ENCODE measurements at regions not wholly inside any gene's neighbourhood (a gene's known extent, or its start where the extent isn't known, plus 50 kb on each side); places are given as distances from the start of the nearest gene placed in this dataset.

DNA sequence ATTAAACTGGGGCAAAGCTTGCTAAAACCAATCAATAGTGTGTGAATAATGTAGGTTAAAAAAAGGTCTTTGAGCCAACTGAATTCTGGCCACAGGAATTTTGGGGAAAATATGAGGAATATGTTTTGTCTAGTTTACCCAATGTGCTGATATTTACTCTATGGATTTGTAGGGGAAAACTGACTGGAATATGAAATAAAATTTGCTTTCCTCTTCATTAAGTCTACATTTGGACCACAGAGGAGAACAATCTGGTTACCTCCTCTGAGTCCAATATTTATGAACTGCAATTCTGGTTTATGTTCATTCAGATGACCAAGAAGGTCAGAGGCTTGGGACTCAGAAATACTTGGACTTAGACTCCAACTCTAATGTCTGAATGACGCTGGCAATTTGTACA is 1042.2 kb upstream of the CNTNAP5 start:
- CTCF ChIA-PET, result no interaction called here

GRCh38 chr2:122988395-122989221 is 1036.5 kb upstream of the CNTNAP5 start:
- ChIA-PET CTCF (no interaction called here), POLR2A (no interaction called here)
- DNase-seq (ENCODE audit: extremely low spot score), result no peak

More for the DNA sequence above, 1042.2 kb upstream of the CNTNAP5 start:
- DNase-seq (ENCODE audit: extremely low spot score), result no peak
- POLR2A ChIA-PET, result no interaction called here
- TF ChIP-seq ARNT (IDR thresholded peaks at IDR 0.05) (no peak), L3MBTL2 (conservative IDR thresholded peaks at IDR 0.05) (no peak), CTBP1 (IDR thresholded peaks at IDR 0.05; ENCODE audit: borderline replicate concordance) (no peak), ZNF384 (IDR thresholded peaks at IDR 0.05) (no peak), FOXM1 (IDR thresholded peaks at IDR 0.05; ENCODE audit: borderline replicate concordance) (no peak)

GRCh38 chr2:122993592-122993991 is 1031.5 kb upstream of the CNTNAP5 start:
- ChIA-PET POLR2A (no interaction called here), CTCF (no interaction called here)
- DNase-seq (ENCODE audit: extremely low spot score), result no peak
- no peak for TF ChIP-seq L3MBTL2 (conservative IDR thresholded peaks at IDR 0.05)
- TF ChIP-seq ZNF384 (IDR thresholded peaks at IDR 0.05), result no peak
- no peak for TF ChIP-seq PKNOX1 (IDR thresholded peaks at IDR 0.05)
- no peak for TF ChIP-seq BHLHE40 (IDR thresholded peaks at IDR 0.05; ENCODE audit: borderline replicate concordance)
- no peak for TF ChIP-seq CTBP1 (IDR thresholded peaks at IDR 0.05; ENCODE audit: borderline replicate concordance)
- TF ChIP-seq SUZ12 (IDR thresholded peaks at IDR 0.05), result no peak
- TF ChIP-seq HDGF (IDR thresholded peaks at IDR 0.05; ENCODE audit: borderline replicate concordance), result no peak
- TF ChIP-seq SP1 (IDR thresholded peaks at IDR 0.05), result no peak
- no peak for TF ChIP-seq FOXM1 (IDR thresholded peaks at IDR 0.05; ENCODE audit: borderline replicate concordance)
- TF ChIP-seq ELF4 (IDR thresholded peaks at IDR 0.05), result no peak
- TF ChIP-seq LEF1 (IDR thresholded peaks at IDR 0.05; ENCODE audit: borderline replicate concordance), result no peak
- TF ChIP-seq NFRKB (IDR thresholded peaks at IDR 0.05), result no peak

More at GRCh38 chr2:122988395-122989221, 1036.5 kb upstream of the CNTNAP5 start:
- TF ChIP-seq NFRKB (IDR thresholded peaks at IDR 0.05) (no peak), L3MBTL2 (conservative IDR thresholded peaks at IDR 0.05) (no peak), LEF1 (IDR thresholded peaks at IDR 0.05; ENCODE audit: borderline replicate concordance) (no peak), FOXK2 (IDR thresholded peaks at IDR 0.05) (no peak), SP1 (IDR thresholded peaks at IDR 0.05) (no peak), CTBP1 (IDR thresholded peaks at IDR 0.05; ENCODE audit: borderline replicate concordance) (no peak), ARNT (IDR thresholded peaks at IDR 0.05) (no peak), FOXM1 (IDR thresholded peaks at IDR 0.05; ENCODE audit: borderline replicate concordance) (no peak), ELF4 (IDR thresholded peaks at IDR 0.05) (no peak), ZNF384 (IDR thresholded peaks at IDR 0.05) (no peak), BHLHE40 (IDR thresholded peaks at IDR 0.05; ENCODE audit: borderline replicate concordance) (no peak), SUZ12 (IDR thresholded peaks at IDR 0.05) (no peak), HDGF (IDR thresholded peaks at IDR 0.05; ENCODE audit: borderline replicate concordance) (no peak), FOXA1 (IDR thresholded peaks at IDR 0.05) (no peak)

DNA sequence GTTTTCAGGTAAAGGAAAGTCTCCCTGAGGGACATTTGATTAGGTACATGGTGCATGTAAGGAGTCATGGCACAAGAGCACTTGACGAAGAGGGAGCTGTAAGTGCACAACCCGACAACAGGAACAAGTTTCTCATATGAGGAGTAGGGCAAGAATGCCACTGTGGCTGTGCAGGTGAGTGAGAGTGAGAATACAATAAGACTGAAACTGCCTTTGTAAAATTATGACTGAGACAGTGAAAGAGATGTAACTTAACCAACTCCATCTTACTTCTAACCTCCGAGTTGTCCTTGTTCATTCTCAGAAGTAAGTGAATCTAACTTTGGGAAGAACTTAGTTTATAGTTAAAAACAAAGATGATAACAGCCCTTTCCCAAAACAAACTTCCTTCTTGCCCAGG is 1025.8 kb upstream of the CNTNAP5 start:
- no peak for DNase-seq (ENCODE audit: extremely low spot score)
- TF ChIP-seq BHLHE40 (IDR thresholded peaks at IDR 0.05; ENCODE audit: borderline replicate concordance), result no peak
- TF ChIP-seq SP1 (IDR thresholded peaks at IDR 0.05), result no peak
- no peak for TF ChIP-seq FOXA1 (IDR thresholded peaks at IDR 0.05)
- no peak for TF ChIP-seq SUZ12 (IDR thresholded peaks at IDR 0.05)
- TF ChIP-seq ELF4 (IDR thresholded peaks at IDR 0.05), result no peak
- no peak for TF ChIP-seq L3MBTL2 (conservative IDR thresholded peaks at IDR 0.05)
- TF ChIP-seq ZNF384 (IDR thresholded peaks at IDR 0.05), result no peak
- no peak for TF ChIP-seq NFRKB (IDR thresholded peaks at IDR 0.05)
- TF ChIP-seq HDGF (IDR thresholded peaks at IDR 0.05; ENCODE audit: borderline replicate concordance), result no peak
- TF ChIP-seq ARNT (IDR thresholded peaks at IDR 0.05), result no peak
- TF ChIP-seq FOXM1 (IDR thresholded peaks at IDR 0.05; ENCODE audit: borderline replicate concordance), result no peak
- no peak for TF ChIP-seq TARDBP (IDR thresholded peaks at IDR 0.05)
- no peak for TF ChIP-seq FOXK2 (IDR thresholded peaks at IDR 0.05)
- no peak for TF ChIP-seq CTBP1 (IDR thresholded peaks at IDR 0.05; ENCODE audit: borderline replicate concordance)
- TF ChIP-seq PKNOX1 (IDR thresholded peaks at IDR 0.05), result no peak
- TF ChIP-seq LEF1 (IDR thresholded peaks at IDR 0.05; ENCODE audit: borderline replicate concordance), result no peak
- CTCF ChIA-PET, result no interaction called here
- POLR2A ChIA-PET, result no interaction called here

- POLR2A ChIA-PET, result no interaction called here
- DNase-seq (ENCODE audit: extremely low spot score), result no peak
Measured at GRCh38 chr2:122999821-123000220, 1025.3 kb upstream of the CNTNAP5 start.

More at GRCh38 chr2:122999821-123000220, 1025.3 kb upstream of the CNTNAP5 start:
- TF ChIP-seq LEF1 (IDR thresholded peaks at IDR 0.05; ENCODE audit: borderline replicate concordance) (no peak), CTBP1 (IDR thresholded peaks at IDR 0.05; ENCODE audit: borderline replicate concordance) (no peak), FOXM1 (IDR thresholded peaks at IDR 0.05; ENCODE audit: borderline replicate concordance) (no peak), BHLHE40 (IDR thresholded peaks at IDR 0.05; ENCODE audit: borderline replicate concordance) (no peak), L3MBTL2 (conservative IDR thresholded peaks at IDR 0.05) (no peak), FOXA1 (IDR thresholded peaks at IDR 0.05) (no peak), SUZ12 (IDR thresholded peaks at IDR 0.05) (no peak), PKNOX1 (IDR thresholded peaks at IDR 0.05) (no peak), HDGF (IDR thresholded peaks at IDR 0.05; ENCODE audit: borderline replicate concordance) (no peak), NFRKB (IDR thresholded peaks at IDR 0.05) (no peak), SP1 (IDR thresholded peaks at IDR 0.05) (no peak), FOXK2 (IDR thresholded peaks at IDR 0.05) (no peak), ZNF384 (IDR thresholded peaks at IDR 0.05) (no peak), TARDBP (IDR thresholded peaks at IDR 0.05) (no peak), ELF4 (IDR thresholded peaks at IDR 0.05) (no peak), ARNT (IDR thresholded peaks at IDR 0.05) (no peak)
- CTCF ChIA-PET, result no interaction called here

Measured in HEK293T (cell line).